ENCODE measurements at regions not wholly inside any gene's neighbourhood (a gene's known extent, or its start where the extent isn't known, plus 50 kb on each side); places are given as distances from the start of the nearest gene placed in this dataset.

GRCh38 chr6:79377888-79378348 is 143.4 kb upstream of the HMGN3 start:
- Histone ChIP-seq H2AFZ (ENCODE audit: insufficient read depth, low read length, poor library complexity) (no peak overlapping the region), H3K4me1 (ENCODE audit: control insufficient read depth in 1 of 2, insufficient read depth in 2 of 2, low read length in 2 of 2) (peaks cover 0 to 2% of the 10 kb centered on the region in 2 experiments), H4K8ac (ENCODE audit: low read depth, low read length) (no peak overlapping the region), H3K79me1 (ENCODE audit: low read length) (no peaks in the 10 kb centered on the region), H2AK5ac (ENCODE audit: low read length) (no peak overlapping the region), H3K4ac (ENCODE audit: low read depth, low read length) (no peak overlapping the region), H3K4me2 (ENCODE audit: low read length) (no peak overlapping the region), H3K27ac (ENCODE audit: low read depth, low read length) (no peak overlapping the region), H3K79me2 (ENCODE audit: control insufficient read depth, insufficient read depth, low read length, poor library complexity) (no peaks in the 10 kb centered on the region), H3K27me3 (ENCODE audit: insufficient read depth, low read length) (no peaks in the 10 kb centered on the region), H2BK5ac (ENCODE audit: low read depth, low read length, poor library complexity) (no peak overlapping the region), H3K18ac (ENCODE audit: low read length) (no peak overlapping the region), H3K36me3 (ENCODE audit: control insufficient read depth in 1 of 2, insufficient read depth in 2 of 2, low read length in 2 of 2) (no peaks in the 10 kb centered on the region), H3K4me3 (ENCODE audit: low read depth, low read length) (no peak overlapping the region), H2BK12ac (ENCODE audit: low read length) (no peak overlapping the region), H4K91ac (ENCODE audit: low read depth, low read length) (no peak overlapping the region), H4K12ac (ENCODE audit: low read depth, low read length) (no peak overlapping the region), H3K9ac (ENCODE audit: low read length) (no peak overlapping the region), H2BK120ac (ENCODE audit: insufficient read depth, low read length, poor library complexity) (no peak overlapping the region), H3K23ac (ENCODE audit: low read length) (no peak overlapping the region), H3K9me3 (ENCODE audit: insufficient read depth, low read depth, low read length) (no peaks in the 10 kb centered on the region), H3K14ac (ENCODE audit: low read length) (no peak overlapping the region)
- no peak for DNase-seq
- WGBS (ENCODE audit: extremely low coverage, insufficient coverage, insufficient read length), result no CpG with 5 or more reads among the region's 1 CpG

DNA sequence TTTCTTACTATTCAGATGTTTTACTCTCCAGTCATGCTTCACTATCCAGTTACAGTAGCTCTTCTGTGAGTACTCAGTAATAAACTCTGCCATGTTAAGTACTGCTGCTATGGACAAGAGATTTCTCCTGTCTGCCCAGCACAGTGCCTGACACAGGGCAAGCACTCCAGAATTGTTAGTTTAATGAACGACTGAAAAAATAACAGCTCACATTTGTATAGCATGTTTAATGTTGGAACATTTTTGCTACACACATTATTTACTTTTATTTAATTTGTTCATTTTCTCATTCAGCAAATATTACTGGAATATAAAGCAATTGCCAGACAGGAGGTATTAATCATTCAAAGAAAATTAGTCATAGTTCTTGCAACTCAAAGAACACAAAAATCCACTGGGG is 142.6 kb upstream of the HMGN3 start:
- Histone ChIP-seq H3K36me3 (ENCODE audit: control insufficient read depth in 1 of 2, insufficient read depth in 2 of 2, low read length in 2 of 2) (no peaks in the 10 kb centered on the region), H3K9ac (ENCODE audit: low read length) (no peak overlapping the region), H2BK5ac (ENCODE audit: low read depth, low read length, poor library complexity) (no peak overlapping the region), H3K4ac (ENCODE audit: low read depth, low read length) (no peak overlapping the region), H3K4me2 (ENCODE audit: low read length) (no peak overlapping the region), H2AFZ (ENCODE audit: insufficient read depth, low read length, poor library complexity) (no peak overlapping the region), H3K9me3 (ENCODE audit: insufficient read depth, low read depth, low read length) (no peaks in the 10 kb centered on the region), H2AK5ac (ENCODE audit: low read length) (no peak overlapping the region), H4K12ac (ENCODE audit: low read depth, low read length) (no peak overlapping the region), H3K4me3 (ENCODE audit: low read depth, low read length) (no peak overlapping the region), H4K91ac (ENCODE audit: low read depth, low read length) (no peak overlapping the region), H3K14ac (ENCODE audit: low read length) (no peak overlapping the region), H3K79me2 (ENCODE audit: control insufficient read depth, insufficient read depth, low read length, poor library complexity) (no peaks in the 10 kb centered on the region), H2BK120ac (ENCODE audit: insufficient read depth, low read length, poor library complexity) (no peak overlapping the region), H3K79me1 (ENCODE audit: low read length) (no peaks in the 10 kb centered on the region), H3K18ac (ENCODE audit: low read length) (no peak overlapping the region), H3K23ac (ENCODE audit: low read length) (no peak overlapping the region), H3K27me3 (ENCODE audit: insufficient read depth, low read length) (no peaks in the 10 kb centered on the region), H2BK12ac (ENCODE audit: low read length) (no peak overlapping the region), H3K4me1 (ENCODE audit: control insufficient read depth in 1 of 2, insufficient read depth in 2 of 2, low read length in 2 of 2) (peaks cover 0 to 2% of the 10 kb centered on the region in 2 experiments), H4K8ac (ENCODE audit: low read depth, low read length) (no peak overlapping the region), H3K27ac (ENCODE audit: low read depth, low read length) (no peak overlapping the region)
- WGBS (ENCODE audit: extremely low coverage, insufficient coverage, insufficient read length), result no CpG with 5 or more reads among the region's 1 CpG
- no peak for DNase-seq

DNA sequence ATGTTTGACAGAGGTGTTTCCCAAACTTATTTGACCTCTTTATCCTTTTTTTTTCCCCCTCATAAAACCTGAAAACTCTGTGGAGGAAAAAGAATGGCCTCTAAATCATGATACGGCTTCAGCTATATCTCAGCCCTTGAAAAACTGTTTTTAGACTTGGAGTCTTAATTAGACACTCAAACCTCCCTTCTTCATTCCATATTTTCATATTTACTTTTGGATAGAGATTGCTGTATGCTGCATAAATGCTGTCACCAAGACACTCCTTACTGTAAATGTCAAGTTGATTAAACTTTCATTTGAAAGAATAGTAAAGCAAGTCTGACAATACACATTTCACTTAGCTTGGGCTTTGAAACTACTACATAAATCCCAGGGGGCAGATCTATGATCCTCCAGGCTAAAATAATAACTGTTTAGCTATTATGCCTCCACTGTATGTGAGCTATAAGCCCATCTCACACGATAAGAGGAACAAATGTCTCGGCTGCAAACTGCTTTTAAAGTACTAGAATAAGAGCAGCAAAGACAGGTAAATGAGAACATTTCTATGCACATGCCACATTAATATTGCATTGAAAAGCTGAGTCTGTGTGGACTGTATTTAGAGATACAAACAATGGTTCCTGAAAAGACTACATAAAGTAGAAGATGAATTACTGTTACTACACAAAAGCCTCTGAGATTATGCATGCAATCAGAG is 141.3 kb upstream of the HMGN3 start:
- Histone ChIP-seq H4K91ac (ENCODE audit: low read depth, low read length) (no peak overlapping the region), H3K9ac (ENCODE audit: low read length) (no peak overlapping the region), H3K36me3 (ENCODE audit: control insufficient read depth in 1 of 2, insufficient read depth in 2 of 2, low read length in 2 of 2) (no peaks in the 10 kb centered on the region), H3K9me3 (ENCODE audit: insufficient read depth, low read depth, low read length) (no peaks in the 10 kb centered on the region), H2AFZ (ENCODE audit: insufficient read depth, low read length, poor library complexity) (no peak overlapping the region), H3K27me3 (ENCODE audit: insufficient read depth, low read length) (no peaks in the 10 kb centered on the region), H2BK120ac (ENCODE audit: insufficient read depth, low read length, poor library complexity) (no peak overlapping the region), H4K8ac (ENCODE audit: low read depth, low read length) (no peak overlapping the region), H3K4me3 (ENCODE audit: low read depth, low read length) (no peak overlapping the region), H2BK5ac (ENCODE audit: low read depth, low read length, poor library complexity) (no peak overlapping the region), H3K4me1 (ENCODE audit: control insufficient read depth in 1 of 2, insufficient read depth in 2 of 2, low read length in 2 of 2) (peaks cover 0 to 2% of the 10 kb centered on the region in 2 experiments), H2BK12ac (ENCODE audit: low read length) (no peak overlapping the region), H3K79me1 (ENCODE audit: low read length) (no peaks in the 10 kb centered on the region), H3K18ac (ENCODE audit: low read length) (no peak overlapping the region), H3K14ac (ENCODE audit: low read length) (no peak overlapping the region), H3K79me2 (ENCODE audit: control insufficient read depth, insufficient read depth, low read length, poor library complexity) (no peaks in the 10 kb centered on the region), H4K12ac (ENCODE audit: low read depth, low read length) (no peak overlapping the region), H3K4me2 (ENCODE audit: low read length) (no peak overlapping the region), H3K27ac (ENCODE audit: low read depth, low read length) (no peak overlapping the region), H3K4ac (ENCODE audit: low read depth, low read length) (no peak overlapping the region), H3K23ac (ENCODE audit: low read length) (no peak overlapping the region), H2AK5ac (ENCODE audit: low read length) (no peak overlapping the region)
- WGBS (ENCODE audit: extremely low coverage, insufficient coverage, insufficient read length), result no CpG with 5 or more reads among the region's 3 CpGs
- no peak for DNase-seq

DNA sequence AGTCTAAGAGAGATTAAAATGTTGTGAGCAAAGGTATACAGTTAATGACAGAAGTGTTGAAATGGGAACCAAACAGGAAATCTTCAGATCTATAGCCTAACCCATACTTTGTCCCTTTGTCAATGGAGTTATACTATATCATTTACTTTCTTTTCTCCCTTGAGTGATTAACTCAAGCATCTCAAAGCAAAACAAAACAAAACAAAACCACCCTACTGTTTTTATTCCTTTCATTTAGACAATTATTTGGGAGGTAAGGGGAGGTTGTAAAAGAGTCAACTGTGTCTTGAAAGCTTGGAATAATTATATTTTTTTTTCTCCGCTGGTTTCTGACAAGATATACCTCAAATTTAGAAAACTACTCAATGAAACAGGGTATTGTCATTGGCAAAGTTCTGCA is 139.8 kb upstream of the HMGN3 start:
- H3K36me3 ChIP-seq (ENCODE audit: control insufficient read depth in 1 of 2, insufficient read depth in 2 of 2, low read length in 2 of 2), result no peaks in the 10 kb centered on the region
- H4K8ac ChIP-seq (ENCODE audit: low read depth, low read length), result no peak overlapping the region
- no peaks in the 10 kb centered on the region for H3K27me3 ChIP-seq (ENCODE audit: insufficient read depth, low read length)
- no peak overlapping the region for H3K4me3 ChIP-seq (ENCODE audit: low read depth, low read length)
- H3K9me3 ChIP-seq (ENCODE audit: insufficient read depth, low read depth, low read length), result no peaks in the 10 kb centered on the region
- no peaks in the 10 kb centered on the region for H3K79me1 ChIP-seq (ENCODE audit: low read length)
- no peak overlapping the region for H2BK5ac ChIP-seq (ENCODE audit: low read depth, low read length, poor library complexity)
- peaks cover 0 to 2% of the 10 kb centered on the region in 2 experiments for H3K4me1 ChIP-seq (ENCODE audit: control insufficient read depth in 1 of 2, insufficient read depth in 2 of 2, low read length in 2 of 2)
- no peak overlapping the region for H3K18ac ChIP-seq (ENCODE audit: low read length)
- H3K23ac ChIP-seq (ENCODE audit: low read length), result no peak overlapping the region
- no peaks in the 10 kb centered on the region for H3K79me2 ChIP-seq (ENCODE audit: control insufficient read depth, insufficient read depth, low read length, poor library complexity)
- no peak overlapping the region for H3K27ac ChIP-seq (ENCODE audit: low read depth, low read length)
- no peak overlapping the region for H3K9ac ChIP-seq (ENCODE audit: low read length)
- no peak overlapping the region for H3K4me2 ChIP-seq (ENCODE audit: low read length)
- H2AFZ ChIP-seq (ENCODE audit: insufficient read depth, low read length, poor library complexity), result no peak overlapping the region
- no CpG with 5 or more reads among the region's 1 CpG for WGBS (ENCODE audit: extremely low coverage, insufficient coverage, insufficient read length)
- no peak overlapping the region for H2BK120ac ChIP-seq (ENCODE audit: insufficient read depth, low read length, poor library complexity)
- H4K12ac ChIP-seq (ENCODE audit: low read depth, low read length), result no peak overlapping the region
- no peak overlapping the region for H2BK12ac ChIP-seq (ENCODE audit: low read length)
- no peak for DNase-seq
- H3K14ac ChIP-seq (ENCODE audit: low read length), result no peak overlapping the region
- H2AK5ac ChIP-seq (ENCODE audit: low read length), result no peak overlapping the region
- no peak overlapping the region for H4K91ac ChIP-seq (ENCODE audit: low read depth, low read length)
- H3K4ac ChIP-seq (ENCODE audit: low read depth, low read length), result no peak overlapping the region

Data from trophoblast cell (in vitro differentiated cells and primary cell).